ENCODE measurements at regions not wholly inside any gene's neighbourhood (a gene's known extent, or its start where the extent isn't known, plus 50 kb on each side); places are given as distances from the start of the nearest gene placed in this dataset.

GRCh38 chr3:64919934-64920333, 232.1 kb upstream of the ADAMTS9 start:
- Histone ChIP-seq H3K27ac (no peak overlapping the region), H3K36me3 (no peaks in the 10 kb centered on the region), H3K27me3 (no peaks in the 10 kb centered on the region), H3K4me1 (peaks cover 0 to 12% (median 0%) of the 10 kb centered on the region in 4 donors), H3K4me3 (no peak overlapping the region), H3K9me3 (no peaks in the 10 kb centered on the region)
- in situ Hi-C loops (cut with MboI; ENCODE audit: low pct_ligation_motif_present in 1 of 4, low pct_unique_long_range_greater_than_20kb in 1 of 4, low sequenced_read_pairs in 3 of 4) = no loop called here
- no peak for TF ChIP-seq POLR2A (IDR thresholded peaks at IDR 0.05)
- TF ChIP-seq POLR2AphosphoS5 (IDR thresholded peaks at IDR 0.05) = no peak
- TF ChIP-seq CTCF (IDR thresholded peaks at IDR 0.05) = no peak
- TF ChIP-seq EP300 (IDR thresholded peaks at IDR 0.05; ENCODE audit: low read depth) = no peak
- DNase-seq = no peak
- intact Hi-C loops (cut with DNase I; ENCODE audit: low total_unique reads) = no loop called here
- WGBS, 2 donors (ENCODE audit: low coverage in 1 of 2) = 38 to 100% methylated on average over 1 of the region's 1 CpG

- H3K4me3 ChIP-seq = no peak overlapping the region
- TF ChIP-seq POLR2A (IDR thresholded peaks at IDR 0.05) (no peak), CTCF (IDR thresholded peaks at IDR 0.05) (no peak), EP300 (IDR thresholded peaks at IDR 0.05; ENCODE audit: low read depth) (no peak)
These were observed 231.2 kb upstream of the ADAMTS9 start for GRCh38 chr3:64918989-64919388.

GRCh38 chr3:64917914-64918453, 230.2 kb upstream of the ADAMTS9 start:
- in situ Hi-C loops (cut with MboI; ENCODE audit: low pct_ligation_motif_present in 1 of 4, low pct_unique_long_range_greater_than_20kb in 1 of 4, low sequenced_read_pairs in 3 of 4) (no loop called here), intact Hi-C loops (cut with DNase I; ENCODE audit: low total_unique reads) (no loop called here)
- WGBS, 2 donors (ENCODE audit: low coverage in 1 of 2) = 91 to 95% methylated on average over 1 of the region's 1 CpG
- no peak overlapping the region for H3K4me3 ChIP-seq
- TF ChIP-seq POLR2AphosphoS5 (IDR thresholded peaks at IDR 0.05) (no peak), POLR2A (IDR thresholded peaks at IDR 0.05) (no peak), EP300 (IDR thresholded peaks at IDR 0.05; ENCODE audit: low read depth) (no peak), CTCF (IDR thresholded peaks at IDR 0.05) (no peak)
- H3K36me3 ChIP-seq = no peaks in the 10 kb centered on the region
- DNase-seq = no peak
- no peaks in the 10 kb centered on the region for H3K4me1 ChIP-seq
- no peak overlapping the region for H3K27ac ChIP-seq
- H3K27me3 ChIP-seq = no peaks in the 10 kb centered on the region
- H3K9me3 ChIP-seq = no peaks in the 10 kb centered on the region

More at GRCh38 chr3:64918989-64919388, 231.2 kb upstream of the ADAMTS9 start:
- in situ Hi-C loops (cut with MboI; ENCODE audit: low pct_ligation_motif_present in 1 of 4, low pct_unique_long_range_greater_than_20kb in 1 of 4, low sequenced_read_pairs in 3 of 4) = no loop called here
- intact Hi-C loops (cut with DNase I; ENCODE audit: low total_unique reads) = no loop called here
- Histone ChIP-seq H3K27ac (no peak overlapping the region), H3K9me3 (no peaks in the 10 kb centered on the region), H3K4me1 (peaks cover 0 to 4% (median 0%) of the 10 kb centered on the region in 4 donors), H3K27me3 (no peaks in the 10 kb centered on the region), H3K36me3 (no peaks in the 10 kb centered on the region)
- DNase-seq = no peak

DNA sequence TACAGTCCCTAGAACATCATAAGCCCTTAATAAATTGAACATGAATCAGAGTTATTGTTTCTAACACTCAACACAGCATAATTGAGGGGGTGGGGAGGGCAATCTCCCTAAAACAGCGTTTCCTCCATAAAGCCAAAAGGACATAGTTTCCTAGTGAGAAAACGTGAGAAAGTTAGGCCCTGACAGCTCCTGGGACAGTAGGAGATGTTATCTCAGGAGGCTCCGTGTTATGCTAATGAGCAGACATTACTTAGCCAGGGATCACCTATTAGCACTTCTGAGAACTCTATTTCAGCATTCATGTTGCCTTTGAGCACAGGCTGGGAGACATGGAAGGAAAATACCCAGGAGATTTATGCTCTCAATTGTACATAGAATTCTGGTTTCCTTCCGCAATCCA, 229.1 kb upstream of the ADAMTS9 start:
- Histone ChIP-seq H3K4me1 (no peaks in the 10 kb centered on the region), H3K27me3 (no peaks in the 10 kb centered on the region), H3K4me3 (no peak overlapping the region), H3K9me3 (no peaks in the 10 kb centered on the region), H3K36me3 (no peaks in the 10 kb centered on the region), H3K27ac (no peak overlapping the region)
- intact Hi-C loops (cut with DNase I; ENCODE audit: low total_unique reads) = no loop called here
- in situ Hi-C loops (cut with MboI; ENCODE audit: low pct_ligation_motif_present in 1 of 4, low pct_unique_long_range_greater_than_20kb in 1 of 4, low sequenced_read_pairs in 3 of 4) = no loop called here
- WGBS, 2 donors (ENCODE audit: low coverage in 1 of 2) = 72 to 76% methylated on average over 4 of the region's 4 CpGs
- no peak for DNase-seq
- TF ChIP-seq POLR2A (IDR thresholded peaks at IDR 0.05) (no peak), CTCF (IDR thresholded peaks at IDR 0.05) (no peak), EP300 (IDR thresholded peaks at IDR 0.05; ENCODE audit: low read depth) (no peak), POLR2AphosphoS5 (IDR thresholded peaks at IDR 0.05) (no peak)

Measured in transverse colon (tissue), 4 donors.